ENCODE measurements at regions not wholly inside any gene's neighbourhood (a gene's known extent, or its start where the extent isn't known, plus 50 kb on each side); places are given as distances from the start of the nearest gene placed in this dataset.
"Not testable (repeated sequence)": the region's sequence is repeated elsewhere in the genome, so short reads cannot be mapped to it uniquely, and the experiment has no call there.

- DNase-seq (ENCODE audit: low spot score) = peak; percentile 29
Measured at GRCh38 chr4:64014647-64015046, 394.6 kb downstream of the TECRL start.

GRCh38 chr4:64001229-64001898 is 407.9 kb downstream of the TECRL start:
- DNase-seq (ENCODE audit: low spot score) = no peak

DNA sequence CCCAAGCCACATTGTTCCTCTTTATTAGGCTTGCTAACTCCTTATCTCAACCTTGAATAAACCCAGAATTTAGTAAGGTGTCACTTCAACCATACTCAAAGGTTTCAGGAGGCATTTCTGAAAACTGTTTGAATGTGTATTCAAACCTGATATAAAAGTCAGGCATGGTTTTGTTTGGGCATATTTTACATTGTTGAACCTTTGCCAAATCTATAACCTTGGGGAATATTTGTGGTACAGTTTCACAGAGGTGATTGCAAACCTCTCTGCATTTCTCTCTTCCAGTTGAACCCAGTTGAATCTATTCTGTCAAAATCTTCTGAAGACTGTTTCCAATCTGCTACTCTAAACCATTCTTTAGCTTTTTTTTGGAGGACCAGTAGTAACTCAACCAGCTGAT is 409.0 kb downstream of the TECRL start:
- DNase-seq (ENCODE audit: low spot score) = no peak

- no peak for DNase-seq (ENCODE audit: low spot score)
Measured at GRCh38 chr4:63986253-63986652, 423.0 kb downstream of the TECRL start.

GRCh38 chr4:63983224-63983623 is 426.0 kb downstream of the TECRL start:
- no peak for DNase-seq (ENCODE audit: low spot score)

- DNase-seq (ENCODE audit: low spot score) = no peak
Measured at GRCh38 chr4:63965875-63966274, 443.4 kb downstream of the TECRL start.

- DNase-seq (ENCODE audit: low spot score) = not testable (repeated sequence)
Measured at GRCh38 chr4:63942706-63943286, 466.5 kb downstream of the TECRL start.

DNA sequence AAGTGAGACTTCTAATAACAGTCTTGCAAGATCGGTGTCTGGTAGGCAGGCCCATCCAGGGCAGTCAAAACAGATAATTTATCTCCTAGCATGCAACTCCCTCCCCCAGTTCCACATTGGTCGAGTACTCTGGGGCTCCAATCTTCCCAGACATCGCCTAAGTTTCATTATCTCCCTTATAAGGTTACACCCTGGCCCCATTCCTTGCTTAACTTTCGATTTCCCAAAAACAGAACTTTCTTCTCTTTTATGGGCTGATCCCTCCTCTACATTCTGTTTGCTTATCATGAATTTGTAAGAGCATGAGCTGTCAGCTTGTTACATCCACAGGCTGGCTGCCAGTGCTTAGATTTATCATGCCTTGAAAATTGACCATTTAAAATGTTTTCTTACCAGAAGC is 471.3 kb downstream of the TECRL start:
- peak; percentile 96 for DNase-seq (ENCODE audit: low spot score)

DNA sequence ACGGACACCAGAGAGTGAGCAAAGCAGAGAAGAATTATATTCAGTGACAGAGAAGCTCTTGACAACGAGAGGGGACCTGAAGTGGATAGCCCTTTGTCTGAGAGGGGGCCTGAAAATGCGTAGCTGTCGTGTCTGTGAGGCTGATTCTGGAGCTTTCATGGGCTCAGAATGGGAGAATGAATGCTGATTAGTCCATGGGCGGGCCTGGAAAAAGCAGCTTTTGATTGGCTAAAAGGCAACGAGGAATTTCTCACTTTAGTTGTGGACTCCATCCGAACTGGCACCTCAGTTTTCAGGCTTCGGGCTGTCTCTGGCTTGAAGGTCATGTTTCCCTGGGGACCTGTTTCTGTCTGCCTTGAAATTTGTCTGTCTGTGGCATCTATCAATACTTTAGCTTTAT is 487.1 kb downstream of the TECRL start:
- DNase-seq (ENCODE audit: low spot score) = no peak

GRCh38 chr4:63921561-63921960 is 487.7 kb downstream of the TECRL start:
- no peak for DNase-seq (ENCODE audit: low spot score)

DNA sequence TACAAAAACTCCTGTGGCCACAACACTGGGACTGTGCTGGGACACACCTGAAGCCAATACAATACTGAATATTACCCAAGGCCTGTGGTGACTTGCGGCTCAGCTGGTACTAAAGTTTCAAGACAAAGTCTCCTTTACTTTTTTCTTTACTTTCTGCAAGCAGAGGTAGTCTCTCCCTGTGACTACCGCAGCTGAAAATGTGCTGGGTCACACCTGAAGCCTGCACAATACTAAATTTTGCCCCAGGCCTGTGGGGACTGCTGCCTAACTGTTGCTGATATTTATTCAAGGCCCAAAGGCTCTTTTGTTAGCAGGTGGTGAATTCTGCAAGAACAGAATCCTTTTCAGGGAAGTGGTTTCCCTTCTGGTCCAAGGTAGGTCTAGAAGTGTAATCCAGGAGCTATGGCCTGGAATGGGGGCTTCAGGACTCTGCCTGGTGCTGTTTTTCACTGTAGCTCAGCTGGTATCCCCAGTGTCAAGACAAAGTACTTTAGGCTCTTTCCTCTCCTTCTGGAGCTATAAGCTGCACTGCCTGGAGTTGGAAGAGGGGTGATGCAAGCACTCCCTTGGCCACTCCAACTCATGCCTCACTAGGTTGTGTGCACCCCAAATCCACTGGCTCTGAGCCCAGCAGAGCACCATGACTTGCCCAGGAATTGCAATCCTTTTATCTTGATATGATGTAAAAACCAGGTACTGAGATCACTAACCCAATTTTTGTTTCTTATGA is 489.4 kb downstream of the TECRL start:
- no peak for DNase-seq (ENCODE audit: low spot score)

- no peak for DNase-seq (ENCODE audit: low spot score)
Measured at GRCh38 chr4:63906660-63907183, 502.5 kb downstream of the TECRL start.

DNA sequence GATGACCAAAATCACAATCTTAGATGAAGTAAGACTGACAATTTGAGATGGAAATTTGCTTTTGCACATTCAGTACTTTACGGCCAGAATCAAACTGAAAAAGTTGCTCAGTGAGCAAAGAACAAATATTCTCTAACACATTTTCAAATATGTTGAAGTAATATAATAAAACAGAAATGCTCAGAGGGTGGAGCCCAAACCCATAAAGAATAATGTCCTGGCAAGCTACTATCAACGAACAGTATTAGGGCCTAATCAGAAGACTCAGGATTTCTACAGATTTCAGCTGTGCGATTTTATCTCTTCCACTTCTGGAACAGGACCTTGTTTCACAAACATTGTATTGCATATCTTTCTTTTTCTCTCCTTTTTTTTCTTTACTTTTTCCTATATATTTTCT is 505.0 kb downstream of the TECRL start:
- peak; percentile 69 for DNase-seq (ENCODE audit: low spot score)

DNA sequence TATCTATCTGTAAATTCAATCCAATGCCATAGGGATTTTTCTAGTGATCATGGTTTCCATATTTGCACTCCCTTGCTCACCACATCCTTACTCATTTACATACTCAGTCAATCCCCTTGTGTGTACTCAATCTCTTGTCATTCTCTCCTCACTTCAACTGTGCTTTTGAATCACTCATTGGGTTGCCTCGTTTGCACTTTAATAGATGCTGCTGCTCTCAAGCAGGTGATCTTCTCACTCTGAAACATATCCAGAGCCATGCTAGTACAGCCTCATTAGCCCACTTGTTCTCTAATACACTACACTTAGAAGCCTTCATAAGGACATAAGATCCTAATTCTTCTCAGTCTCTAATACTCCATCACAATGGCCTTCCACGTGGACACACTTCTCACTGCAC is 507.9 kb downstream of the TECRL start:
- DNase-seq (ENCODE audit: low spot score) = no peak

GRCh38 chr4:63898961-63899360 is 510.3 kb downstream of the TECRL start:
- DNase-seq (ENCODE audit: low spot score) = peak; percentile 69

GRCh38 chr4:63894161-63894560 is 515.1 kb downstream of the TECRL start:
- peak; percentile 43 for DNase-seq (ENCODE audit: low spot score)

- DNase-seq (ENCODE audit: low spot score) = no peak
Measured at GRCh38 chr4:63869370-63869769, 539.9 kb downstream of the TECRL start.

GRCh38 chr4:63851496-63851895 is 557.8 kb downstream of the TECRL start:
- DNase-seq (ENCODE audit: low spot score) = no peak

DNA sequence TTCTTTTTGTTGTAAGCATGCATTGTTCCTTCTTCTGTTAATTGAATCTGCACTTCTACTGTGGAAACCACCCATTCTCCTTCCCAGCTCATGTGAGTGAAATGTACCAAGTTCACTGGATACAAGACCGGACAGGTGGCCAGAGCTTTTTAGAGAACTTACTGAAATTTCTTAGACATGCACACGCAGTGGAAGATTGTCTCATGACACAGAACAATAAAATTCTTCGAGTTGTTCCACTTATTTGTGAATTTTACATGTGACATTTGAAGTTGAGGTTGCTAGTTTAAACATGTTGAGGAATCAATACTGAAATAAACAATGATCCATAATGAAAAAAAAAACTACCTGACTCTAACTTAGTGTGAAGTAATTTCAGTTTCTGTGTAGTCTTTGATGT is 568.0 kb downstream of the TECRL start:
- DNase-seq (ENCODE audit: low spot score) = no peak

GRCh38 chr4:63831590-63832155 is 577.6 kb downstream of the TECRL start:
- no peak for DNase-seq (ENCODE audit: low spot score)

DNA sequence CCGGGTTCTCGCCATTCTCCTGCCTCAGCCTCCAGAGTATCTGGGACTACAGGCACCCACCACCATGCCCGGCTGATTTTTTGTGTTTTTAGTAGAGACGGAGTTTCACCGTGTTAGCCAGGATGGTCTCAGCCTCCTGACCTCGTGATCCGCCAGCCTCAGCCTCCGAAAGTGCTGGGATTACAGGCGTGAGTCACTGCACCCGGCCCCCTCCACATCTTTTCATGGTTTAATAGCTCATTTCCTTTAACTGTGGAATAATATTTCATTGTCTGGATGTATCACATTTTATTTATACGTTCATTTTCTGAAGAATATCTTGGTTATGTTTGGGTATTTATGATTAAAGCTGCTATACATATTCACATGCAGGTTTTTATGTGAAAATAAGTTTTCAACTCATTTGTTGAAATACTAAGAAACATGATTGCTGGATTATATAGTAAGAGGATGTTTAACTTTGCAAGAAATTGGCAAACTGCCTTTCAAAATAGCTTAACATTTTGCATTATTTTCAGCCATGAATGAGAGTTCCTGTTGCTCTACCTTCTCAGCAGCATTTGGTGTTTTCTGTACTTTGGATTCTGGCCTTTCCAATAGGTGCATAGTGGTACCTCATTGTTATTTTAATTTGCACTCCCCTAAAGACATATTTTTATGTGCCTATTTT is 591.9 kb downstream of the TECRL start:
- no peak for DNase-seq (ENCODE audit: low spot score)

Data from umbilical cord (tissue), 1 donor.